SU-DHL-6 (cell line): ENCODE measurements at regions not wholly inside any gene's neighbourhood (a gene's known extent, or its start where the extent isn't known, plus 50 kb on each side); places are given as distances from the start of the nearest gene placed in this dataset.

Experiments used
- EZH2phosphoT487 ChIP-seq: fragments of 200-600 bp; sonication (generic), shearing (Covaris generic); conservative IDR thresholded peaks from 2 replicates; pipeline ENCODE4 v1.6.1; 2018; ENCODE audit warnings: mild to moderate bottlenecking, antibody characterized with exemption, low read length, moderate library complexity, mixed read lengths
- TF ChIP-seq, protein P1 (sequence below): fragments of 200-600 bp; sonication (generic); IDR thresholded peaks from one replicate; pipeline ENCODE4 v1.5.1; 2017; ENCODE audit warnings: antibody characterized with exemption, mild to moderate bottlenecking, low read length, moderate library complexity; ENCODE audit not compliant: insufficient read depth, poor library complexity, severe bottlenecking

DNA sequence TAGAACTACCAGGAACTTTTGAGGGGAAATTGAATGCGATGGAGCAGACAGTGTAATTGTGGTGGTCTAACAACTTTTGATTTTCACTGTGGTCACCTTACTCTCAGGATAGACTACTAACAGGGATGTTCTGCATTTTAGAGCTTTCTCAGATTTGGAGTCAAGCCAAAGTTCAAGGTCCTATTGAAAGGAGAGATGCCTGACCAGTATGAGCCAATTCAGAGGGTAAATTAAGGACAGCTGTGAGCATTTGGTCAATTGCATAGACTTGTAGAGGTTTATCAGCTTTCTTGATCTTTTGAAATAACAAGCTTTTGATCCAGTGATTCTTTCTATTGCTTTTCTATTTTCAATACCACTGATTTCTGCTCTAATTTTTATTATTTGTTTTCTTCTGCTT is 1095.7 kb upstream of the CNTNAP5 start:
- TF ChIP-seq, protein P1, sequence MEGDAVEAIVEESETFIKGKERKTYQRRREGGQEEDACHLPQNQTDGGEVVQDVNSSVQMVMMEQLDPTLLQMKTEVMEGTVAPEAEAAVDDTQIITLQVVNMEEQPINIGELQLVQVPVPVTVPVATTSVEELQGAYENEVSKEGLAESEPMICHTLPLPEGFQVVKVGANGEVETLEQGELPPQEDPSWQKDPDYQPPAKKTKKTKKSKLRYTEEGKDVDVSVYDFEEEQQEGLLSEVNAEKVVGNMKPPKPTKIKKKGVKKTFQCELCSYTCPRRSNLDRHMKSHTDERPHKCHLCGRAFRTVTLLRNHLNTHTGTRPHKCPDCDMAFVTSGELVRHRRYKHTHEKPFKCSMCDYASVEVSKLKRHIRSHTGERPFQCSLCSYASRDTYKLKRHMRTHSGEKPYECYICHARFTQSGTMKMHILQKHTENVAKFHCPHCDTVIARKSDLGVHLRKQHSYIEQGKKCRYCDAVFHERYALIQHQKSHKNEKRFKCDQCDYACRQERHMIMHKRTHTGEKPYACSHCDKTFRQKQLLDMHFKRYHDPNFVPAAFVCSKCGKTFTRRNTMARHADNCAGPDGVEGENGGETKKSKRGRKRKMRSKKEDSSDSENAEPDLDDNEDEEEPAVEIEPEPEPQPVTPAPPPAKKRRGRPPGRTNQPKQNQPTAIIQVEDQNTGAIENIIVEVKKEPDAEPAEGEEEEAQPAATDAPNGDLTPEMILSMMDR, result no peak
- no peak for TF ChIP-seq EZH2phosphoT487
